ENCODE measurements at regions not wholly inside any gene's neighbourhood (a gene's known extent, or its start where the extent isn't known, plus 50 kb on each side); places are given as distances from the start of the nearest gene placed in this dataset.

DNA sequence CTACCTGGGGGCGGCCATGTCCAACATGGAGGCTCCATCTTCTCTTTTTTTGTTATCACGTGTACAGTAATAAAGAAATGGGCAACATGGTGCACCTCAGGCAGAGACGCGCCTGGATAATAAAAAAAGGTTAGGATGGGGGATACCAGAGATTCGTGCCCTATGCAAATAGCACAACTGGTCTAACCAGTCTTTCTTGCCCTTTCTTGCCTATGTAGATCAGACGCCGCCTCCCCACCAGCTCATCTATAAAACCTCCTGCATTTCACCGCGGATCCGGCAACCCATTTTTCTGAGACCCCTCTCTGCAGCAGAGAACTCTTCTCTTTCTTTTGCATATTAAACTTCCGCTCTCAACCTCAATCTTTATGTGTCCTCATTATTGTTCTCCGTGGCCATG, 68.7 kb downstream of the MYL12B start:
- dilution Hi-C loops (cut with MboI; ENCODE audit: extremely low pct_ligation_motif_present, low sequenced_read_pairs) (no loop called here), intact Hi-C loops (cut with micrococcal nuclease) (no loop called here)
- DNase-seq (ENCODE audit: low read depth, low spot score): no peak
- Histone ChIP-seq H4K20me1 (replicated peaks; ENCODE audit: control insufficient read depth, extremely low read depth, insufficient read depth, low read length) (no peaks in the 10 kb centered on the region), H3K9me1 (replicated peaks; ENCODE audit: control insufficient read depth, extremely low read depth, insufficient read depth, low read length) (no peaks in the 10 kb centered on the region), H3K36me3 (ENCODE audit: control insufficient read depth in 2 of 2, extremely low read depth in 1 of 2, insufficient read depth in 2 of 2, low read length in 2 of 2) (no peaks in the 10 kb centered on the region), H3K4me1 (ENCODE audit: control insufficient read depth, extremely low read depth, insufficient read depth, low read length) (no peaks in the 10 kb centered on the region), H3K27me3 (ENCODE audit: control insufficient read depth in 2 of 2, insufficient read depth in 2 of 2, low read length in 2 of 2) (peaks cover 0 to 1% of the 10 kb centered on the region in 2 experiments), H3K79me2 (ENCODE audit: control insufficient read depth, insufficient read depth, low read length) (no peaks in the 10 kb centered on the region), H3K9me3 (replicated peaks; ENCODE audit: control insufficient read depth, insufficient read depth, low read length) (no peaks in the 10 kb centered on the region), H3K4me3 (replicated peaks in 1 of 3; ENCODE audit: insufficient read depth in 1 of 3, low read depth in 1 of 3, low read length in 3 of 3) (no peak overlapping the region), H3K27ac (ENCODE audit: insufficient read depth, low read depth, low read length) (no peak overlapping the region), H2AFZ (ENCODE audit: low read depth, low read length) (no peak overlapping the region), H3K4me2 (ENCODE audit: insufficient read depth, low read length) (no peak overlapping the region), H3K9ac (replicated peaks; ENCODE audit: extremely low read depth, insufficient read depth, low read length) (no peak overlapping the region)
- ChIA-PET POLR2A (no interaction called here), CTCF (no interaction called here)
- no TSS peak for BruUV-seq (replicated peaks)
- FAIRE-seq: no peak
- no peak for TF ChIP-seq JUN (IDR thresholded peaks at IDR 0.05; ENCODE audit: borderline replicate concordance, insufficient read depth, insufficient read length, low read depth)
- no peak for TF ChIP-seq FOS (IDR thresholded peaks at IDR 0.05; ENCODE audit: borderline replicate concordance, insufficient read depth, low read length)
- TF ChIP-seq GATA2 (IDR thresholded peaks at IDR 0.05; ENCODE audit: insufficient read depth, insufficient read length, low read depth, low read length): no peak
- TF ChIP-seq, protein P1, sequence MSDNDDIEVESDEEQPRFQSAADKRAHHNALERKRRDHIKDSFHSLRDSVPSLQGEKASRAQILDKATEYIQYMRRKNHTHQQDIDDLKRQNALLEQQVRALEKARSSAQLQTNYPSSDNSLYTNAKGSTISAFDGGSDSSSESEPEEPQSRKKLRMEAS (IDR thresholded peaks at IDR 0.05; ENCODE audit: insufficient read depth, insufficient read length): no peak
- TF ChIP-seq MYC (IDR thresholded peaks at IDR 0.05; ENCODE audit: low read depth, low read length): no peak
- no peak for TF ChIP-seq POLR2A (IDR thresholded peaks at IDR 0.05; ENCODE audit: low read depth, low read length)
- TF ChIP-seq, protein P2, sequence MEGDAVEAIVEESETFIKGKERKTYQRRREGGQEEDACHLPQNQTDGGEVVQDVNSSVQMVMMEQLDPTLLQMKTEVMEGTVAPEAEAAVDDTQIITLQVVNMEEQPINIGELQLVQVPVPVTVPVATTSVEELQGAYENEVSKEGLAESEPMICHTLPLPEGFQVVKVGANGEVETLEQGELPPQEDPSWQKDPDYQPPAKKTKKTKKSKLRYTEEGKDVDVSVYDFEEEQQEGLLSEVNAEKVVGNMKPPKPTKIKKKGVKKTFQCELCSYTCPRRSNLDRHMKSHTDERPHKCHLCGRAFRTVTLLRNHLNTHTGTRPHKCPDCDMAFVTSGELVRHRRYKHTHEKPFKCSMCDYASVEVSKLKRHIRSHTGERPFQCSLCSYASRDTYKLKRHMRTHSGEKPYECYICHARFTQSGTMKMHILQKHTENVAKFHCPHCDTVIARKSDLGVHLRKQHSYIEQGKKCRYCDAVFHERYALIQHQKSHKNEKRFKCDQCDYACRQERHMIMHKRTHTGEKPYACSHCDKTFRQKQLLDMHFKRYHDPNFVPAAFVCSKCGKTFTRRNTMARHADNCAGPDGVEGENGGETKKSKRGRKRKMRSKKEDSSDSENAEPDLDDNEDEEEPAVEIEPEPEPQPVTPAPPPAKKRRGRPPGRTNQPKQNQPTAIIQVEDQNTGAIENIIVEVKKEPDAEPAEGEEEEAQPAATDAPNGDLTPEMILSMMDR (IDR thresholded peaks at IDR 0.05; ENCODE audit: extremely low read depth in 1 of 2, insufficient read depth in 1 of 2, low read depth in 1 of 2, low read length in 2 of 2): no peak
- TF ChIP-seq POLR2AphosphoS5 (IDR thresholded peaks at IDR 0.05; ENCODE audit: insufficient read depth, low read depth, low read length): no peak
- no peak for TF ChIP-seq EZH2 (IDR thresholded peaks at IDR 0.05; ENCODE audit: borderline replicate concordance, low read depth, low read length, severe bottlenecking)
